ENCODE measurements at regions not wholly inside any gene's neighbourhood (a gene's known extent, or its start where the extent isn't known, plus 50 kb on each side); places are given as distances from the start of the nearest gene placed in this dataset.
A peak's percentile ranks its signal among the peaks of the same experiment; 100 is the strongest.

GRCh38 chr2:220687231-220687843 lies 884.8 kb downstream of the EPHA4 start:
- Histone ChIP-seq H3K4me3 (ENCODE audit: low read length) (no peak overlapping the region), H3K9me3 (replicated peaks; ENCODE audit: low read length) (no peaks in the 10 kb centered on the region), H3K36me3 (ENCODE audit: insufficient read depth, low read length) (no peaks in the 10 kb centered on the region), H3K4me1 (ENCODE audit: control insufficient read depth, insufficient read depth, low read length) (peaks cover 3% of the 10 kb centered on the region), H3K9ac (ENCODE audit: low read depth, low read length) (no peak overlapping the region), H3K27me3 (ENCODE audit: control insufficient read depth, insufficient read depth, low read length) (no peaks in the 10 kb centered on the region), H3K4me2 (ENCODE audit: low read length) (no peak overlapping the region)

DNA sequence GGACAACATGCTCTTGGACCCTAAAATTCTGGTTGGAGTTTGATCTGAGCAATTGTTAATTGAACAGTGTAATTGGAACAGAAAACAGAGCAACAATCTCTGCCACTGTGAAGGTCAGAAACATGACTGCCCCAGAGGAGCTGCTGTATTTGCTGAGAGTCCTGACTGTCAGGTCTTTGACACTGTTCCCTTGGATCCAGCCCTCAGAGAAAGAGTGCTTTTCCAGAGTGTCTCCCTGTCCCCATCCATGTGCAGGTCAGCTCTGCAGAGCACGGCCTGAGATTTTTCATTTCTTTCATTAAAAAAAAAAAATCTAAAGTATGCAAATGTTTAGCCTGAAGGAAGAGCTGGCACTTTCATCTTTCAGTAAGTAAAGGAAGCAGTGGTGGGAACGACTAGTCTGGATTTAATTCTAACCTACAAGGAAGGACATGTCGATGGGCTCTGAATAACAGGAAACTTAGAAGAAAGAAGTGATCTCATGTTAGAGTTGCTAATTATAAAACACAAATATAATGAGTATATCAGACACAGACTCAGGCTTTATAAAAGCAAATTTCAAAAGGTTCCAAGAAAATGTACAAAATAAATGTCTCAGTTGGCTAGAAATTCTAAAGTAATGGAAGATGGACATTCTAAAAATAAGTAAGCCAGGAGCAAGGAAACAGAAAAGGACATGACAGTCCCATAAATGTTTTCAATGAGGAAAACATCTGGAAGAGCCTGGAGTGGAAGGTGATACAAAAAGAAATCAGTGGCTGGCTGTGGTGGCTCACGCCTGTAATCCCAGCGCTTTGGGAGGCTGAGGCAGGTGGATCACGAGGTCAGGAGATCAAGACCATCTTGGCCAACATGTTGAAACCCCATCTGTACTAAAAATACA lies 876.5 kb downstream of the EPHA4 start:
- Histone ChIP-seq H3K9ac (ENCODE audit: low read depth, low read length) (no peak overlapping the region), H3K4me1 (ENCODE audit: control insufficient read depth, insufficient read depth, low read length) (no peaks in the 10 kb centered on the region), H3K9me3 (replicated peaks; ENCODE audit: low read length) (peaks cover 1% of the 10 kb centered on the region), H3K27me3 (ENCODE audit: control insufficient read depth, insufficient read depth, low read length) (no peaks in the 10 kb centered on the region), H3K4me2 (ENCODE audit: low read length) (no peak overlapping the region), H3K4me3 (ENCODE audit: low read length) (no peak overlapping the region), H3K36me3 (ENCODE audit: insufficient read depth, low read length) (no peaks in the 10 kb centered on the region)

DNA sequence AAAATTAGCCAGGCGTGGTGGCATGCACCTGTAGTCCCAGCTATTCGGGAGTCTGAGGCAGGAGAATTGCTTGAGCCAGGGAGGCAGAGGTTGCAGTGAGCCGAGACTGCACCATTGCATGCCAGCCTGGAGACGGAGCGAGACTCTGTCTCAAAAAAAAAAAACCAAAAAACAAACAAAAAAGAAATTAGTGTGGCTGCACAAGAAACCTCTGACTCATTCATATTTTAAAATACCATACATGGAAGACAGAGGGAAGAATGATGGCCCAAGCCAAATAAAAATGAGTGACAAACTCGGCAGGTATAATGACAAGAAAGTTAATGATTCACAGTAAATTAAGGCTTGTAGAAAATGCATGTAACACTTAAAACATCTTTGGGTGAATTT lies 875.8 kb downstream of the EPHA4 start:
- no peak overlapping the region for H3K4me3 ChIP-seq (ENCODE audit: low read length)
- H3K9me3 ChIP-seq (replicated peaks; ENCODE audit: low read length), result peaks cover 6% of the 10 kb centered on the region
- H3K9ac ChIP-seq (ENCODE audit: low read depth, low read length), result no peak overlapping the region
- no peaks in the 10 kb centered on the region for H3K36me3 ChIP-seq (ENCODE audit: insufficient read depth, low read length)
- H3K4me1 ChIP-seq (ENCODE audit: control insufficient read depth, insufficient read depth, low read length), result no peaks in the 10 kb centered on the region
- H3K4me2 ChIP-seq (ENCODE audit: low read length), result no peak overlapping the region
- H3K27me3 ChIP-seq (ENCODE audit: control insufficient read depth, insufficient read depth, low read length), result no peaks in the 10 kb centered on the region

- Histone ChIP-seq H3K4me2 (ENCODE audit: low read length) (no peak overlapping the region), H3K9me3 (replicated peaks; ENCODE audit: low read length) (peaks cover 7% of the 10 kb centered on the region), H3K4me3 (ENCODE audit: low read length) (no peak overlapping the region), H3K4me1 (ENCODE audit: control insufficient read depth, insufficient read depth, low read length) (no peaks in the 10 kb centered on the region), H3K36me3 (ENCODE audit: insufficient read depth, low read length) (no peaks in the 10 kb centered on the region), H3K27me3 (ENCODE audit: control insufficient read depth, insufficient read depth, low read length) (no peaks in the 10 kb centered on the region), H3K9ac (ENCODE audit: low read depth, low read length) (no peak overlapping the region)
Observed at GRCh38 chr2:220697011-220697410, 875.1 kb downstream of the EPHA4 start.

- Histone ChIP-seq H3K36me3 (ENCODE audit: insufficient read depth, low read length) (no peaks in the 10 kb centered on the region), H3K9ac (ENCODE audit: low read depth, low read length) (no peak overlapping the region), H3K4me1 (ENCODE audit: control insufficient read depth, insufficient read depth, low read length) (no peaks in the 10 kb centered on the region), H3K4me2 (ENCODE audit: low read length) (no peak overlapping the region), H3K4me3 (ENCODE audit: low read length) (no peak overlapping the region), H3K9me3 (replicated peaks; ENCODE audit: low read length) (peaks cover 7% of the 10 kb centered on the region), H3K27me3 (ENCODE audit: control insufficient read depth, insufficient read depth, low read length) (no peaks in the 10 kb centered on the region)
Observed at GRCh38 chr2:220701115-220701514, 871.0 kb downstream of the EPHA4 start.

- Histone ChIP-seq H3K36me3 (ENCODE audit: insufficient read depth, low read length) (no peaks in the 10 kb centered on the region), H3K4me1 (ENCODE audit: control insufficient read depth, insufficient read depth, low read length) (peaks cover 11% of the 10 kb centered on the region), H3K9ac (ENCODE audit: low read depth, low read length) (no peak overlapping the region), H3K4me3 (ENCODE audit: low read length) (no peak overlapping the region), H3K4me2 (ENCODE audit: low read length) (no peak overlapping the region), H3K27me3 (ENCODE audit: control insufficient read depth, insufficient read depth, low read length) (no peaks in the 10 kb centered on the region), H3K9me3 (replicated peaks; ENCODE audit: low read length) (peaks cover 7% of the 10 kb centered on the region)
Observed at GRCh38 chr2:220703279-220703678, 868.8 kb downstream of the EPHA4 start.

DNA sequence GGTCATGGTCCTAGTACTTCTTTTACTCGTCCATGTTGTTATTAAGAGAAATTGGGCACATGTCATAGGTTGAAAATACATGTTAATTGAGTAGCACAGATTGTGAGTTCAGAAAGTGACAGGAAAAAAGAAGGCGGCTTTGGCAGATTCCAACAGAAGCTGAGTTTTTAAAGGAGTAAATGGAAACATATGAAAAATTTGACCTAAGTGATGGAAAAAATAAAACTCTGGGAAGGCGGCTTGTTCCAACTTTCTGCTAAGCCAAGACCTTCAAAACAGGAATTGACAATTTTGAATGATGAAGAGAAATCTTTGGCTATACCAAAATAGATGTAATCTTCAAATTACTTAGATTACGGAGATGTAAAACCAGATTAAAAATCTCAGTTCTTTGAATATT lies 868.0 kb downstream of the EPHA4 start:
- peaks cover 19% of the 10 kb centered on the region for H3K4me1 ChIP-seq (ENCODE audit: control insufficient read depth, insufficient read depth, low read length)
- no peaks in the 10 kb centered on the region for H3K27me3 ChIP-seq (ENCODE audit: control insufficient read depth, insufficient read depth, low read length)

GRCh38 chr2:220704810-220705209 lies 867.3 kb downstream of the EPHA4 start:
- Histone ChIP-seq H3K27me3 (ENCODE audit: control insufficient read depth, insufficient read depth, low read length) (no peaks in the 10 kb centered on the region), H3K4me3 (ENCODE audit: low read length) (no peak overlapping the region), H3K4me2 (ENCODE audit: low read length) (no peak overlapping the region), H3K36me3 (ENCODE audit: insufficient read depth, low read length) (no peaks in the 10 kb centered on the region), H3K9ac (ENCODE audit: low read depth, low read length) (no peak overlapping the region), H3K9me3 (replicated peaks; ENCODE audit: low read length) (peaks cover 7% of the 10 kb centered on the region), H3K4me1 (ENCODE audit: control insufficient read depth, insufficient read depth, low read length) (peaks cover 20% of the 10 kb centered on the region)

More for the DNA sequence above, 868.0 kb downstream of the EPHA4 start:
- Histone ChIP-seq H3K4me3 (ENCODE audit: low read length) (no peak overlapping the region), H3K9me3 (replicated peaks; ENCODE audit: low read length) (peaks cover 7% of the 10 kb centered on the region), H3K9ac (ENCODE audit: low read depth, low read length) (no peak overlapping the region), H3K36me3 (ENCODE audit: insufficient read depth, low read length) (no peaks in the 10 kb centered on the region), H3K4me2 (ENCODE audit: low read length) (no peak overlapping the region)

DNA sequence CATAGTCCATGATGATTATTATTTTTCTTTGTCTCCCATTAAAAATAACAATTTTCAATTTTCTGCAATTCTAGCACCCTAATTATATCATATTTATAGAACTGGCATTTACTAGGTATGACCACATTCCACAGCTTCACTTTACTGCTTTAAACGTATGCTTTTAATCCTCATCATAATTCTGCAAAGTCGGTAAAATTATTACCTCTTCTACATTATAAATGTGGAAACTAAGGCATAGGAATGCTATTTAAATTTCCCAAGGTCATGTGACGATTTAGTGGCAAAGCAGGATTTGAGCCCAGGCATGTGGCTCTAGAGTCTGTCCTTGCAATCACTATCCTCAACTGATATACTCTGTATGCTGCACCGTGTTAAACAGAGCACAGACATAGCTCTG lies 866.4 kb downstream of the EPHA4 start:
- Histone ChIP-seq H3K27me3 (ENCODE audit: control insufficient read depth, insufficient read depth, low read length) (no peaks in the 10 kb centered on the region), H3K9ac (ENCODE audit: low read depth, low read length) (no peak overlapping the region), H3K4me3 (ENCODE audit: low read length) (no peak overlapping the region), H3K4me1 (ENCODE audit: control insufficient read depth, insufficient read depth, low read length) (peaks cover 20% of the 10 kb centered on the region), H3K4me2 (ENCODE audit: low read length) (no peak overlapping the region), H3K36me3 (ENCODE audit: insufficient read depth, low read length) (no peaks in the 10 kb centered on the region), H3K9me3 (replicated peaks; ENCODE audit: low read length) (peaks cover 5% of the 10 kb centered on the region)

DNA sequence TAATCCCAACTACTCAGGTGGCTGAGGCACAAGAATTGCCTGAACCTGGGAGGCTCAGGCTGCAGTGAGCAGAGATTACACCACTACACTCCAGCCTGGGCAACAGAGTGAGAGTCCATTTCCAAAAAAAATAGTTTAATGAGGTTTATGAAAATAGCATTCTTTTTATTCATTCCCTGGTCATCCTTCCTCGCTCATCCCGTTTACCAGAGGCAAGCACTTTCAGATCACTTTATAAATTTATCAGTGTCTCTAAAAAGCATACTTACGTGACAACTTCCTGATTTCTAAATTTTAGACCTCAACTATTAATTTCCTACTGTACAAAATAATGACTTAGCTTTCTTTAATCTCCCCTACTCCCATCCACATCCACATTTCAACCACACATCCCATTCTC lies 864.8 kb downstream of the EPHA4 start:
- no peaks in the 10 kb centered on the region for H3K27me3 ChIP-seq (ENCODE audit: control insufficient read depth, insufficient read depth, low read length)
- no peak overlapping the region for H3K4me2 ChIP-seq (ENCODE audit: low read length)
- H3K4me3 ChIP-seq (ENCODE audit: low read length), result no peak overlapping the region
- no peak overlapping the region for H3K9ac ChIP-seq (ENCODE audit: low read depth, low read length)
- peaks cover 20% of the 10 kb centered on the region for H3K4me1 ChIP-seq (ENCODE audit: control insufficient read depth, insufficient read depth, low read length)
- no peaks in the 10 kb centered on the region for H3K9me3 ChIP-seq (replicated peaks; ENCODE audit: low read length)
- H3K36me3 ChIP-seq (ENCODE audit: insufficient read depth, low read length), result no peaks in the 10 kb centered on the region

DNA sequence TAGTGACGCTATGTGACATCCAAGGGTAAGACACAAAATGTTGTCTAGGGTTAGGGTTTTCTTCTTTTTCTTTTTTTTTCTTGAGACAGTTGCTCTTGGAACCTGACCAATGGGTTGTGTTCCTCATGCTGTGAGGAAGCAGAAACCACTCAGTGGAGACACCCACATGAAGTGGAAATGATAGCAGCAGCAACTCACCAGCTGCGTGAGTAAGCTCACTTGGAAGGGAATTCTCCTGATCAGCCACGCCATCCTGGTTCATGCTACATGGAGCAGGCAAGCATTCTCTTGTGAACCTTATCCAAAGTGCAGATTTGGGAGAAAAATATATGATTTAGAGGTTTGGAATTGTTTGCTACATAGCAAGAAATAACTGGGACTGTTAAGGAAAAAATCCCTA lies 863.7 kb downstream of the EPHA4 start:
- Histone ChIP-seq H3K27me3 (ENCODE audit: control insufficient read depth, insufficient read depth, low read length) (no peaks in the 10 kb centered on the region), H3K9ac (ENCODE audit: low read depth, low read length) (no peak overlapping the region), H3K36me3 (ENCODE audit: insufficient read depth, low read length) (no peaks in the 10 kb centered on the region), H3K9me3 (replicated peaks; ENCODE audit: low read length) (no peaks in the 10 kb centered on the region), H3K4me3 (ENCODE audit: low read length) (no peak overlapping the region), H3K4me1 (ENCODE audit: control insufficient read depth, insufficient read depth, low read length) (peaks cover 20% of the 10 kb centered on the region), H3K4me2 (ENCODE audit: low read length) (peak overlapping the region; percentile 3)

DNA sequence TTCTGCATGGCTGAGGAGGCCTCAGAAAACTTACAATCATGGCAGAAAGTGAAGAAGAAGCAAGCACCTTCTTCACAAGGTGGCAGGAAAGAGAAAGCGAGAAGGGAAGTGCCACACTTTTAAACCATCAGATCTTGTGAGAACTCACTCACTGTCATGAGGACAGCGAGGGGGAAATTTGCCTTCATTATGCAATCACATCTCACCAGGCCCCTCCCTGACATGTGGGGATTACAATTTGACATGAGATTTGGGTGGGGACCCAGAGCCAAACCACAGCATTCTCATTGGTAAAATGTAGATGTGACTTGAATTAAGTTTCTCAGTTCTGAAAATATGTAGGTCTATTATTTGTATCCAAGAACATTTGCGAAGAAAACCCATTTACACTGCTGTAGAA lies 854.8 kb downstream of the EPHA4 start:
- H3K9ac ChIP-seq (ENCODE audit: low read depth, low read length), result no peak overlapping the region
- H3K27me3 ChIP-seq (ENCODE audit: control insufficient read depth, insufficient read depth, low read length), result no peaks in the 10 kb centered on the region
- no peaks in the 10 kb centered on the region for H3K4me1 ChIP-seq (ENCODE audit: control insufficient read depth, insufficient read depth, low read length)
- no peaks in the 10 kb centered on the region for H3K9me3 ChIP-seq (replicated peaks; ENCODE audit: low read length)
- H3K4me2 ChIP-seq (ENCODE audit: low read length), result no peak overlapping the region
- H3K4me3 ChIP-seq (ENCODE audit: low read length), result no peak overlapping the region
- H3K36me3 ChIP-seq (ENCODE audit: insufficient read depth, low read length), result no peaks in the 10 kb centered on the region
